SK-N-SH (cell line): ENCODE measurements at regions not wholly inside any gene's neighbourhood (a gene's known extent, or its start where the extent isn't known, plus 50 kb on each side); places are given as distances from the start of the nearest gene placed in this dataset.

Source experiments
- CTCF ChIA-PET: fragments of 300-600, 350-600 bp; formaldehyde crosslinking; extraction: SDS; loops from one replicate; lab custom pipeline; 2021; lab: Yijun Ruan, JAX
- POLR2A ChIA-PET: fragments of 350-600 bp; sonication (Branson Sonifier 250); formaldehyde crosslinking; extraction: SDS; loops from one replicate; lab custom pipeline; 2020; ENCODE audit warnings: antibody characterized with exemption, inconsistent platforms; lab: Yijun Ruan, JAX
- DNase-seq: peaks from one replicate; pipeline ENCODE4 v3.0.0; 2012
- H2AFZ ChIP-seq: fragments of 200-600 bp; sonication (generic); 2 replicates; pipeline ENCODE4 v1.8.1; 2016; ENCODE audit warnings: antibody characterized with exemption, mild to moderate bottlenecking, low read depth
- H3F3A ChIP-seq: fragments of 200-600 bp; sonication (generic); replicated peaks from 2 replicates; pipeline ENCODE3; 2016; ENCODE audit warnings: antibody characterized with exemption, mild to moderate bottlenecking; ENCODE audit not compliant: insufficient read depth
- H3K27ac ChIP-seq, 2 experiments: fragments of 200-500 bp in 1 of 2; fragments of 200-600 bp in 1 of 2; sonication (Bioruptor generic) in 1 of 2; sonication (generic), shearing (Covaris generic) in 1 of 2; 2 replicates each; pipeline versions ENCODE4 v1.5.1 to v1.6.1; 2014 to 2016; ENCODE audit warnings: low read depth in 2 of 2, inconsistent platforms in 1 of 2, low read length in 1 of 2, mild to moderate bottlenecking in 1 of 2, mixed read lengths in 1 of 2
- H3K27me3 ChIP-seq: fragments of 200-600 bp; sonication (generic), shearing (Covaris generic); 2 replicates; pipeline ENCODE4 v1.6.1; 2016; ENCODE audit warnings: mixed run types; ENCODE audit not compliant: insufficient read depth
- H3K36me3 ChIP-seq, 2 experiments: fragments of 200-500 bp in 1 of 2; fragments of 200-600 bp in 1 of 2; sonication (Bioruptor generic) in 1 of 2; sonication (generic) in 1 of 2; replicated peaks in 1 of 2; 2 replicates each; pipeline versions ENCODE3 to v1.5.1; 2014 to 2016; ENCODE audit warnings: low read length in 1 of 2, mild to moderate bottlenecking in 1 of 2; ENCODE audit not compliant: insufficient read depth in 2 of 2, control insufficient read depth in 1 of 2
- H3K4me1 ChIP-seq, 2 experiments: fragments of 200-500 bp in 1 of 2; fragments of 200-600 bp in 1 of 2; sonication (Bioruptor generic) in 1 of 2; sonication (generic), shearing (Covaris generic) in 1 of 2; 2 replicates each; pipeline versions ENCODE4 v1.5.1 to v1.6.1; 2014 to 2016; ENCODE audit warnings: low read depth in 1 of 2, low read length in 1 of 2, mixed run types in 1 of 2; ENCODE audit not compliant: insufficient read depth in 2 of 2, control insufficient read depth in 1 of 2
- H3K4me2 ChIP-seq: fragments of 200-600 bp; sonication (generic), shearing (Covaris generic); 2 replicates; pipeline ENCODE4 v1.6.1; 2017; ENCODE audit warnings: mixed run types
- H3K4me3 ChIP-seq, 2 experiments: fragments of 200-500 bp in 1 of 2; fragments of 200-600 bp in 1 of 2; sonication (Bioruptor generic) in 1 of 2; sonication (generic), shearing (Covaris generic) in 1 of 2; 2 replicates each; pipeline versions ENCODE4 v1.5.1 to v1.8.1; 2014 to 2016; ENCODE audit warnings: low read depth in 2 of 2, inconsistent platforms in 1 of 2, low read length in 1 of 2, mild to moderate bottlenecking in 1 of 2, mixed read lengths in 1 of 2, moderate library complexity in 1 of 2
- H3K79me2 ChIP-seq: fragments of 200-600 bp; sonication (generic); 2 replicates; pipeline ENCODE4 v1.8.1; 2017; ENCODE audit warnings: mild to moderate bottlenecking; ENCODE audit not compliant: insufficient read depth
- H3K9ac ChIP-seq: fragments of 200-600 bp; sonication (generic); 2 replicates; pipeline ENCODE4 v1.6.1; 2017; ENCODE audit warnings: mixed run types
- H3K9me2 ChIP-seq: fragments of 200-600 bp; sonication (generic); 2 replicates; pipeline ENCODE4 v1.6.1; 2017; ENCODE audit warnings: mixed run types
- H3K9me3 ChIP-seq: fragments of 200-600 bp; sonication (generic); 2 replicates; pipeline ENCODE4 v1.6.1; 2017; ENCODE audit warnings: mixed run types, mild to moderate bottlenecking, moderate library complexity
- H4K20me1 ChIP-seq: fragments of 200-600 bp; sonication (generic); 2 replicates; pipeline ENCODE4 v1.6.1; 2017; ENCODE audit warnings: mild to moderate bottlenecking, mixed run types; ENCODE audit not compliant: insufficient read depth
- CHD2 ChIP-seq: fragments of 150-350 bp; IDR thresholded peaks from 2 replicates; pipeline ENCODE4 v1.6.1; 2018; ENCODE audit warnings: low read length; ENCODE audit not compliant: partially characterized antibody
- CTCF ChIP-seq: fragments of 200-600 bp; sonication (generic); IDR thresholded peaks from 2 replicates; pipeline ENCODE4 v1.6.1; 2017; ENCODE audit warnings: antibody characterized with exemption, mild to moderate bottlenecking, moderate library complexity
- ELF1 ChIP-seq: IDR thresholded peaks from 2 replicates; pipeline ENCODE4 v1.4.0; 2012
- FOSL2 ChIP-seq: IDR thresholded peaks from 2 replicates; pipeline ENCODE4 v1.4.0; 2012; ENCODE audit warnings: low read depth, mild to moderate bottlenecking, moderate library complexity, borderline replicate concordance
- FOXJ3 ChIP-seq: sonication (generic); formaldehyde crosslinking; IDR thresholded peaks from 2 replicates; pipeline ENCODE4 v1.5.1; 2020; ENCODE audit warnings: mild to moderate bottlenecking, missing genetic modification reagents
- FOXM1 ChIP-seq: IDR thresholded peaks from 2 replicates; pipeline ENCODE4 v1.4.0; 2012; ENCODE audit warnings: low read depth, mild to moderate bottlenecking
- IRF3 ChIP-seq: fragments of 150-350 bp; IDR thresholded peaks from 2 replicates; pipeline ENCODE4 v1.6.1; 2016; ENCODE audit warnings: mild to moderate bottlenecking, low read depth, low read length
- JUND ChIP-seq: IDR thresholded peaks from 2 replicates; pipeline ENCODE4 v1.4.0; 2012
- MEF2A ChIP-seq: IDR thresholded peaks from 2 replicates; pipeline ENCODE4 v1.4.0; 2012; ENCODE audit warnings: low read depth, borderline replicate concordance
- MXI1 ChIP-seq: IDR thresholded peaks from 2 replicates; pipeline ENCODE4 v1.6.1; 2012; ENCODE audit warnings: mild to moderate bottlenecking, low read depth, low read length, improper control_type of control experiment
- NFIC ChIP-seq: IDR thresholded peaks from 2 replicates; pipeline ENCODE4 v1.4.0; 2012; ENCODE audit warnings: borderline replicate concordance
- NRF1 ChIP-seq: IDR thresholded peaks from 2 replicates; pipeline ENCODE4 v1.6.1; 2012; ENCODE audit warnings: low read depth, mild to moderate bottlenecking, low read length
- PBX3 ChIP-seq: IDR thresholded peaks from 2 replicates; pipeline ENCODE4; 2012
- RAD21 ChIP-seq: IDR thresholded peaks from 2 replicates; pipeline ENCODE4 v1.6.1; 2012; ENCODE audit warnings: mild to moderate bottlenecking, low read length
- REST ChIP-seq: IDR thresholded peaks from 2 replicates; pipeline ENCODE4 v1.6.1; 2012; ENCODE audit warnings: mild to moderate bottlenecking, low read depth, low read length, moderate library complexity
- RXRA ChIP-seq: IDR thresholded peaks from 2 replicates; pipeline ENCODE4 v1.4.0; 2012; ENCODE audit warnings: low read depth, mild to moderate bottlenecking, borderline replicate concordance
- SIN3A ChIP-seq: IDR thresholded peaks from 2 replicates; pipeline ENCODE4 v1.6.1; 2012; ENCODE audit warnings: low read depth, mild to moderate bottlenecking, low read length, moderate library complexity, borderline replicate concordance
- SMC3 ChIP-seq: IDR thresholded peaks from 2 replicates; pipeline ENCODE4 v1.6.1; 2012; ENCODE audit warnings: low read depth, low read length, improper control_type of control experiment
- USF1 ChIP-seq: IDR thresholded peaks from 2 replicates; pipeline ENCODE4 v1.4.0; 2012; ENCODE audit warnings: low read depth, borderline replicate concordance
- YY1 ChIP-seq: IDR thresholded peaks from 2 replicates; pipeline ENCODE4 v1.4.0; 2012; ENCODE audit warnings: low read depth, mild to moderate bottlenecking
- WGBS: methylation state at CpG from one replicate; pipeline ENCODE4 v1.1.6; 2017; ENCODE audit warnings: low lambda C conversion rate; 5-methylcytosine and 5-hydroxymethylcytosine counted together

GRCh38 chr12:74394647-74395046 is 143.0 kb upstream of the ATXN7L3B start:
- TF ChIP-seq RXRA (no peak), CTCF (no peak)
- WGBS = 10% methylated on average over 1 of the region's 1 CpG
- Histone ChIP-seq H3K27ac (no peak overlapping the region), H3K36me3 (no peaks in the 10 kb centered on the region), H3K79me2 (no peaks in the 10 kb centered on the region), H3K9me3 (no peaks in the 10 kb centered on the region), H3K9ac (no peak overlapping the region), H4K20me1 (no peaks in the 10 kb centered on the region), H2AFZ (no peak overlapping the region), H3F3A (no peaks in the 10 kb centered on the region), H3K4me1 (no peaks in the 10 kb centered on the region), H3K4me2 (no peak overlapping the region), H3K4me3 (no peak overlapping the region), H3K9me2 (no peaks in the 10 kb centered on the region), H3K27me3 (no peaks in the 10 kb centered on the region; the same call in 1 of the 2 replicates)
- CTCF ChIA-PET = no interaction called here
- no peak for DNase-seq
- POLR2A ChIA-PET = no interaction called here

GRCh38 chr12:74401035-74401434 is 136.6 kb upstream of the ATXN7L3B start:
- CTCF ChIA-PET = interaction anchor here (1.2 to 1.3 kb wide), 2 partner anchors 11 to 15 kb away, joined by 4 read pairs; no protein-coding TSS in a partner anchor
- Histone ChIP-seq H3K27ac (no peak overlapping the region), H3K4me2 (no peak overlapping the region), H3K9me2 (no peaks in the 10 kb centered on the region), H3K9me3 (no peaks in the 10 kb centered on the region), H4K20me1 (no peaks in the 10 kb centered on the region), H3K9ac (no peak overlapping the region), H3K79me2 (no peaks in the 10 kb centered on the region), H2AFZ (no peak overlapping the region), H3K4me1 (no peaks in the 10 kb centered on the region), H3F3A (no peaks in the 10 kb centered on the region), H3K36me3 (no peaks in the 10 kb centered on the region), H3K4me3 (no peak overlapping the region), H3K27me3 (no peaks in the 10 kb centered on the region)
- 26% methylated on average over 2 of the region's 2 CpGs for WGBS
- POLR2A ChIA-PET = no interaction called here
- no peak for DNase-seq
- TF ChIP-seq RAD21 = no peak
- TF ChIP-seq USF1 = no peak
- TF ChIP-seq YY1 = no peak
- TF ChIP-seq MXI1 = no peak
- no peak for TF ChIP-seq FOXM1
- TF ChIP-seq REST = no peak
- TF ChIP-seq MEF2A = no peak
- TF ChIP-seq NFIC = no peak
- no peak for TF ChIP-seq FOSL2
- TF ChIP-seq FOXJ3 (CRISPR knock-in tag) = no peak
- no peak for TF ChIP-seq IRF3
- no peak for TF ChIP-seq JUND
- no peak for TF ChIP-seq NRF1
- TF ChIP-seq SMC3 = no peak
- TF ChIP-seq CHD2 = no peak
- no peak for TF ChIP-seq SIN3A
- TF ChIP-seq ELF1 = no peak
- no peak for TF ChIP-seq PBX3
